ENCODE measurements at regions not wholly inside any gene's neighbourhood (a gene's known extent, or its start where the extent isn't known, plus 50 kb on each side); places are given as distances from the start of the nearest gene placed in this dataset.

GRCh38 chr14:61954306-61954705 is 192.1 kb downstream of the SNAPC1 start:
- no peak for TF ChIP-seq EP300 (IDR thresholded peaks at IDR 0.05)
- TF ChIP-seq, protein P1, sequence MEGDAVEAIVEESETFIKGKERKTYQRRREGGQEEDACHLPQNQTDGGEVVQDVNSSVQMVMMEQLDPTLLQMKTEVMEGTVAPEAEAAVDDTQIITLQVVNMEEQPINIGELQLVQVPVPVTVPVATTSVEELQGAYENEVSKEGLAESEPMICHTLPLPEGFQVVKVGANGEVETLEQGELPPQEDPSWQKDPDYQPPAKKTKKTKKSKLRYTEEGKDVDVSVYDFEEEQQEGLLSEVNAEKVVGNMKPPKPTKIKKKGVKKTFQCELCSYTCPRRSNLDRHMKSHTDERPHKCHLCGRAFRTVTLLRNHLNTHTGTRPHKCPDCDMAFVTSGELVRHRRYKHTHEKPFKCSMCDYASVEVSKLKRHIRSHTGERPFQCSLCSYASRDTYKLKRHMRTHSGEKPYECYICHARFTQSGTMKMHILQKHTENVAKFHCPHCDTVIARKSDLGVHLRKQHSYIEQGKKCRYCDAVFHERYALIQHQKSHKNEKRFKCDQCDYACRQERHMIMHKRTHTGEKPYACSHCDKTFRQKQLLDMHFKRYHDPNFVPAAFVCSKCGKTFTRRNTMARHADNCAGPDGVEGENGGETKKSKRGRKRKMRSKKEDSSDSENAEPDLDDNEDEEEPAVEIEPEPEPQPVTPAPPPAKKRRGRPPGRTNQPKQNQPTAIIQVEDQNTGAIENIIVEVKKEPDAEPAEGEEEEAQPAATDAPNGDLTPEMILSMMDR (IDR thresholded peaks at IDR 0.05) = no peak
- TF ChIP-seq POLR2A (IDR thresholded peaks at IDR 0.05) = no peak

DNA sequence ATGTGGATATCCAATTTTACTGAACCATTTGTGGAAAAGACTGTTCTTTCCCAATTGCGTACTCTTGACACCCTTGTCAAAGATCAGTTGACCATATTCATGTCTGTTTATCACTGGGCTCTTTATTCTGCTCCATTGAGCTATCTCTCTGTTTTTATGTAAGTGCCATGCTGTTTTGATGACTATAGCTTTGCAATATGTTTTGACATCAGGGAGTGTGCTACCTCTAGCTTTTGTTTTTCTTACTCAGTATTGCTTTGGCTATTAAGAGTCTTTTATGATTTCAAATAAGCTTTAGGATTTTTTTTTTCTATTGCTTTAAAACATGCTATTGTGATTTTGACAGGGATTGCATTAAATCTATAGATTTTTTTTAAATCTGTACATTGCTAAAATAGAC is 194.3 kb downstream of the SNAPC1 start:
- H3K9me3 ChIP-seq = peaks cover 0 to 16% (median 7%) of the 10 kb centered on the region in 4 donors
- H3K27me3 ChIP-seq = no peaks in the 10 kb centered on the region
- H3K4me3 ChIP-seq = no peak overlapping the region
- 88 to 89% methylated on average over 1 of the region's 1 CpG for WGBS, 2 donors
- TF ChIP-seq POLR2A (IDR thresholded peaks at IDR 0.05) (no peak), EP300 (IDR thresholded peaks at IDR 0.05) (no peak)
- TF ChIP-seq, protein P1 (IDR thresholded peaks at IDR 0.05) = no peak
- no peaks in the 10 kb centered on the region for H3K4me1 ChIP-seq
- H3K36me3 ChIP-seq = no peaks in the 10 kb centered on the region
- DNase-seq (ENCODE audit: low spot score in 2 of 2) = no peak
- no peak overlapping the region for H3K27ac ChIP-seq

More at GRCh38 chr14:61954306-61954705, 192.1 kb downstream of the SNAPC1 start:
- no peaks in the 10 kb centered on the region for H3K27me3 ChIP-seq
- no peak for DNase-seq (ENCODE audit: low spot score in 2 of 2)
- 79 to 82% methylated on average over 3 of the region's 3 CpGs for WGBS, 2 donors
- no peak overlapping the region for H3K4me3 ChIP-seq
- peaks cover 0 to 15% (median 7%) of the 10 kb centered on the region in 4 donors for H3K9me3 ChIP-seq
- H3K27ac ChIP-seq = no peak overlapping the region
- H3K4me1 ChIP-seq = no peaks in the 10 kb centered on the region
- H3K36me3 ChIP-seq = no peaks in the 10 kb centered on the region

DNA sequence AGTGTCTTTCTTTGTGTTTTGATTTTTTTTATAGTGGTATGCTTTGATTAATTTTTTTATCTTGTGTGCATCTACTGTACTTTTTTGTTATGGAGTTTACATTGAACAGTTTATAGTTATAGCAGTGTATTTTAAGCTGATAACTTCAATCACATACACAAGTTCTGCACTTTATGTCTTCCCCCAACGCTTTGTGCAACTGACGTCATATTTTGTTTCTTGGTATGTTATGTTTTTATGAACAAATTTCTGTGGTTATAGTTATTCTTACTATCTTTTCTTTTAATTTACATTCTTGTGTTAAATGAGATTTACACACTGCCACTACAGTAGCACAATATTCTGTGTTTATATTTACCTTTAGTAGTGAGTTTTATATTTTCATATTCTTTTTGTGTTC is 197.1 kb downstream of the SNAPC1 start:
- DNase-seq (ENCODE audit: low spot score in 2 of 2) = no peak
- Histone ChIP-seq H3K27ac (no peak overlapping the region), H3K4me1 (no peaks in the 10 kb centered on the region), H3K4me3 (no peak overlapping the region), H3K27me3 (no peaks in the 10 kb centered on the region), H3K36me3 (no peaks in the 10 kb centered on the region), H3K9me3 (peaks cover 0 to 27% (median 7%) of the 10 kb centered on the region in 4 donors)
- 94 to 96% methylated on average over 2 of the region's 2 CpGs for WGBS, 2 donors
- TF ChIP-seq EP300 (IDR thresholded peaks at IDR 0.05) = no peak
- TF ChIP-seq, protein P1 (IDR thresholded peaks at IDR 0.05) = no peak
- no peak for TF ChIP-seq POLR2A (IDR thresholded peaks at IDR 0.05)

DNA sequence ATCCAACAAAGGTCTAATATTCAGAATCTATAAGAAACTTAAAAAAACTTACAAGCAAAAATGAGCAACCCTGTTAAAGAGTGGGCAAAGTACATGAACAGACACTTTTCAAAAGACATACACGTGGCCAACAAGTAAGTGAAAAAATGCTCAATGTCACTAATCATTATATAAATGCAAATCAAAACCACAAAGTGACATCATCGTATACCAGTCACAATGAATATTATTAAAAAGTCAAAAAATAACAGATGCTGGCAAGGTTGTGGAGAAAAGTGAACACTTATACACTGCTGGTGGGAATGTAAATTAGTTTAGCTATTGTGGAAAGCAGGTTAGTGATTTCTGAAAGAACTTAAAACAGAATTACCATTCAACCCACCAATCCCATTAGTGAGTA is 199.1 kb downstream of the SNAPC1 start:
- H3K4me3 ChIP-seq = no peak overlapping the region
- no peaks in the 10 kb centered on the region for H3K36me3 ChIP-seq
- no peaks in the 10 kb centered on the region for H3K4me1 ChIP-seq
- 93 to 94% methylated on average over 2 of the region's 2 CpGs for WGBS, 2 donors
- no peaks in the 10 kb centered on the region for H3K27me3 ChIP-seq
- no peak for DNase-seq (ENCODE audit: low spot score in 2 of 2)
- no peak for TF ChIP-seq POLR2A (IDR thresholded peaks at IDR 0.05)
- TF ChIP-seq EP300 (IDR thresholded peaks at IDR 0.05) = no peak
- TF ChIP-seq, protein P1 (IDR thresholded peaks at IDR 0.05) = no peak
- peaks cover 0 to 22% (median 6%) of the 10 kb centered on the region in 4 donors for H3K9me3 ChIP-seq
- H3K27ac ChIP-seq = no peak overlapping the region

DNA sequence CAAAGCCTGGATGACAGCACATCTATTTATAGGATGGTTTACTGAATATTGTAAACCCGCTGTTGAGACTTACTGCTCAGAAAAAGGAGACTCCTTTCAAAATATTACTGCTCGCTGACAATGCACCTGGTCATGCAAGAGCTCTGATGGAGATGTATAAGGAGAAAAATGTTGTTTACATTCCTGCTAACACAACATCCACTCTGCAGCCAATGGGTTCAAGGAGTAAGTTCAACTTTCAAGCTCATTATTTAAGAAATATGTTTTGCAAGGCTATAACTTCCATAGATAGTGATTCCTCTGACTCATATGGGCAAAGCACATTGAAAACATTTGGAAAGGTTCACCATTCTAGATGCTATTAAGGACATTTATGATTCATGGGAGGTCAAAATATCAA is 201.7 kb downstream of the SNAPC1 start:
- Histone ChIP-seq H3K27ac (no peak overlapping the region), H3K4me3 (no peak overlapping the region), H3K9me3 (peaks cover 0 to 14% (median 0%) of the 10 kb centered on the region in 4 donors), H3K36me3 (no peaks in the 10 kb centered on the region), H3K27me3 (no peaks in the 10 kb centered on the region), H3K4me1 (no peaks in the 10 kb centered on the region)
- WGBS, 2 donors = 83 to 85% methylated on average over 2 of the region's 2 CpGs
- TF ChIP-seq EP300 (IDR thresholded peaks at IDR 0.05) = no peak
- TF ChIP-seq POLR2A (IDR thresholded peaks at IDR 0.05) = no peak
- TF ChIP-seq, protein P1 (IDR thresholded peaks at IDR 0.05) = no peak
- DNase-seq (ENCODE audit: low spot score in 2 of 2) = no peak
